ENCODE measurements at regions not wholly inside any gene's neighbourhood (a gene's known extent, or its start where the extent isn't known, plus 50 kb on each side); places are given as distances from the start of the nearest gene placed in this dataset.

GRCh38 chr22:27378311-27378800 is 423.2 kb downstream of the MN1 start:
- H3K27me3 ChIP-seq: no peaks in the 10 kb centered on the region
- H3K9me3 ChIP-seq: no peaks in the 10 kb centered on the region
- H3K4me1 ChIP-seq (ENCODE audit: insufficient read depth): peaks cover 5% of the 10 kb centered on the region
- H3K36me3 ChIP-seq: no peaks in the 10 kb centered on the region
- intact Hi-C loops (cut with DNase I): no loop called here
- TF ChIP-seq, protein P1, sequence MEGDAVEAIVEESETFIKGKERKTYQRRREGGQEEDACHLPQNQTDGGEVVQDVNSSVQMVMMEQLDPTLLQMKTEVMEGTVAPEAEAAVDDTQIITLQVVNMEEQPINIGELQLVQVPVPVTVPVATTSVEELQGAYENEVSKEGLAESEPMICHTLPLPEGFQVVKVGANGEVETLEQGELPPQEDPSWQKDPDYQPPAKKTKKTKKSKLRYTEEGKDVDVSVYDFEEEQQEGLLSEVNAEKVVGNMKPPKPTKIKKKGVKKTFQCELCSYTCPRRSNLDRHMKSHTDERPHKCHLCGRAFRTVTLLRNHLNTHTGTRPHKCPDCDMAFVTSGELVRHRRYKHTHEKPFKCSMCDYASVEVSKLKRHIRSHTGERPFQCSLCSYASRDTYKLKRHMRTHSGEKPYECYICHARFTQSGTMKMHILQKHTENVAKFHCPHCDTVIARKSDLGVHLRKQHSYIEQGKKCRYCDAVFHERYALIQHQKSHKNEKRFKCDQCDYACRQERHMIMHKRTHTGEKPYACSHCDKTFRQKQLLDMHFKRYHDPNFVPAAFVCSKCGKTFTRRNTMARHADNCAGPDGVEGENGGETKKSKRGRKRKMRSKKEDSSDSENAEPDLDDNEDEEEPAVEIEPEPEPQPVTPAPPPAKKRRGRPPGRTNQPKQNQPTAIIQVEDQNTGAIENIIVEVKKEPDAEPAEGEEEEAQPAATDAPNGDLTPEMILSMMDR (IDR thresholded peaks at IDR 0.05): no peak
- TF ChIP-seq POLR2A (IDR thresholded peaks at IDR 0.05) (no peak), EP300 (IDR thresholded peaks at IDR 0.05) (no peak)
- WGBS, 3 donors: 14 to 29% (median 27%) methylated on average over 10 to 13 of the region's 13 CpGs
- peak overlapping the region in 1 of 2 donors; percentile 64 for H3K27ac ChIP-seq
- DNase-seq: no peak
- no peak overlapping the region for H3K4me3 ChIP-seq

GRCh38 chr22:27378995-27379394 is 422.6 kb downstream of the MN1 start:
- Histone ChIP-seq H3K36me3 (no peaks in the 10 kb centered on the region), H3K4me1 (ENCODE audit: insufficient read depth) (peaks cover 5% of the 10 kb centered on the region), H3K27me3 (no peaks in the 10 kb centered on the region), H3K4me3 (no peak overlapping the region), H3K27ac (no peak overlapping the region), H3K9me3 (no peaks in the 10 kb centered on the region)
- intact Hi-C loops (cut with DNase I): no loop called here
- TF ChIP-seq, protein P1 (IDR thresholded peaks at IDR 0.05): no peak
- no peak for TF ChIP-seq POLR2A (IDR thresholded peaks at IDR 0.05)
- TF ChIP-seq EP300 (IDR thresholded peaks at IDR 0.05): no peak
- WGBS, 3 donors: 59 to 69% (median 66%) methylated on average over 4 of the region's 4 CpGs
- DNase-seq: no peak

- no peaks in the 10 kb centered on the region for H3K36me3 ChIP-seq
- intact Hi-C loops (cut with DNase I): no loop called here
- no peak overlapping the region for H3K27ac ChIP-seq
- peaks cover 5% of the 10 kb centered on the region for H3K4me1 ChIP-seq (ENCODE audit: insufficient read depth)
- DNase-seq: no peak
- H3K9me3 ChIP-seq: no peaks in the 10 kb centered on the region
- no peaks in the 10 kb centered on the region for H3K27me3 ChIP-seq
- TF ChIP-seq, protein P1 (IDR thresholded peaks at IDR 0.05): no peak
- no peak for TF ChIP-seq POLR2A (IDR thresholded peaks at IDR 0.05)
- no peak for TF ChIP-seq EP300 (IDR thresholded peaks at IDR 0.05)
- 80 to 89% (median 81%) methylated on average over 16 of the region's 16 CpGs for WGBS, 3 donors
- no peak overlapping the region for H3K4me3 ChIP-seq
Observed at GRCh38 chr22:27380855-27381254, 420.7 kb downstream of the MN1 start.

GRCh38 chr22:27381552-27381951 is 420.0 kb downstream of the MN1 start:
- intact Hi-C loops (cut with DNase I): no loop called here
- H3K36me3 ChIP-seq: no peaks in the 10 kb centered on the region
- H3K27ac ChIP-seq: no peak overlapping the region
- no peak for DNase-seq
- H3K9me3 ChIP-seq: no peaks in the 10 kb centered on the region
- H3K4me1 ChIP-seq (ENCODE audit: insufficient read depth): peaks cover 5% of the 10 kb centered on the region
- 57 to 65% (median 58%) methylated on average over 4 of the region's 4 CpGs for WGBS, 3 donors
- H3K4me3 ChIP-seq: no peak overlapping the region
- no peak for TF ChIP-seq POLR2A (IDR thresholded peaks at IDR 0.05)
- TF ChIP-seq, protein P1 (IDR thresholded peaks at IDR 0.05): no peak
- TF ChIP-seq EP300 (IDR thresholded peaks at IDR 0.05): no peak
- no peaks in the 10 kb centered on the region for H3K27me3 ChIP-seq
